Mesendoderm (in vitro differentiated cells): ENCODE measurements at regions not wholly inside any gene's neighbourhood (a gene's known extent, or its start where the extent isn't known, plus 50 kb on each side); places are given as distances from the start of the nearest gene placed in this dataset.

Experiments used
- DNase-seq: peaks from one replicate; pipeline ENCODE4 v3.0.0; 2013
- H2AK5ac ChIP-seq: 2 replicates; pipeline ENCODE4 v1.6.1; 2013; ENCODE audit warnings: low read length, inconsistent platforms
- H2BK120ac ChIP-seq: 2 replicates; pipeline ENCODE4 v1.6.1; 2013; ENCODE audit warnings: low read depth, mild to moderate bottlenecking, low read length, moderate library complexity, mixed read lengths
- H2BK15ac ChIP-seq: replicated peaks from 2 replicates; pipeline ENCODE4 v1.6.1; 2013; ENCODE audit warnings: low read depth, mild to moderate bottlenecking, moderate library complexity
- H2BK5ac ChIP-seq: 2 replicates; pipeline ENCODE4 v1.6.1; 2013; ENCODE audit warnings: low read length, inconsistent platforms
- H3K18ac ChIP-seq: 2 replicates; pipeline ENCODE4 v1.6.1; 2013; ENCODE audit warnings: mild to moderate bottlenecking, low read length, mixed read lengths
- H3K23ac ChIP-seq: one replicate; pipeline ENCODE4 v1.6.1; 2013; ENCODE audit warnings: low read length
- H3K27ac ChIP-seq: 2 replicates; pipeline ENCODE4 v1.5.1; 2013; ENCODE audit warnings: low read depth, mild to moderate bottlenecking, inconsistent platforms, low read length, moderate library complexity
- H3K27me3 ChIP-seq: 2 replicates; pipeline ENCODE4 v1.6.1; 2013; ENCODE audit warnings: low read length, control low read depth, mild to moderate bottlenecking, inconsistent platforms; ENCODE audit not compliant: insufficient read depth, poor library complexity
- H3K36me3 ChIP-seq: 2 replicates; pipeline ENCODE4 v1.6.1; 2013; ENCODE audit warnings: low read length, inconsistent platforms; ENCODE audit not compliant: control insufficient read depth, insufficient read depth
- H3K4ac ChIP-seq: one replicate; pipeline ENCODE4 v1.6.1; 2013; ENCODE audit warnings: low read depth, mild to moderate bottlenecking, low read length, moderate library complexity
- H3K4me1 ChIP-seq: 2 replicates; pipeline ENCODE4 v1.6.1; 2013; ENCODE audit warnings: low read depth, low read length, inconsistent platforms; ENCODE audit not compliant: control insufficient read depth
- H3K4me2 ChIP-seq: 2 replicates; pipeline ENCODE4 v1.6.1; 2013; ENCODE audit warnings: low read length
- H3K4me3 ChIP-seq: 2 replicates; pipeline ENCODE4 v1.5.1; 2013; ENCODE audit warnings: mild to moderate bottlenecking, low read length
- H3K56ac ChIP-seq: one replicate; pipeline ENCODE4 v1.6.1; 2013; ENCODE audit warnings: low read length
- H3K79me1 ChIP-seq: 2 replicates; pipeline ENCODE4 v1.6.1; 2013; ENCODE audit warnings: low read length, inconsistent platforms
- H3K79me2 ChIP-seq: 2 replicates; pipeline ENCODE4 v1.6.1; 2013; ENCODE audit warnings: mild to moderate bottlenecking, low read length; ENCODE audit not compliant: control insufficient read depth, insufficient read depth
- H3K9ac ChIP-seq: 2 replicates; pipeline ENCODE4 v1.6.1; 2013; ENCODE audit warnings: low read length, inconsistent platforms
- H4K5ac ChIP-seq: one replicate; pipeline ENCODE4 v1.6.1; 2013; ENCODE audit warnings: low read length
- H4K8ac ChIP-seq: one replicate; pipeline ENCODE4 v1.6.1; 2013; ENCODE audit warnings: low read depth, mild to moderate bottlenecking, control low read depth, low read length, moderate library complexity
- WGBS: extraction: QIAGEN DNeasy Blood & Tissue Kit; methylation state at CpG from one replicate; pipeline ENCODE4 v1.1.7; 2013; ENCODE audit warnings: low lambda C conversion rate, missing lambda C conversion rate; ENCODE audit not compliant: insufficient coverage; ENCODE audit errors: extremely low coverage; 5-methylcytosine and 5-hydroxymethylcytosine counted together

GRCh38 chr14:71593966-71594365 lies 338.3 kb upstream of the RGS6 start:
- Histone ChIP-seq H3K9ac (no peak overlapping the region), H3K79me1 (peaks cover 7% of the 10 kb centered on the region), H2BK15ac (no peak overlapping the region), H3K27ac (no peak overlapping the region), H2AK5ac (no peak overlapping the region), H3K4me3 (no peak overlapping the region), H2BK5ac (no peak overlapping the region), H3K56ac (no peak overlapping the region), H2BK120ac (no peak overlapping the region), H3K4ac (no peak overlapping the region), H3K36me3 (no peaks in the 10 kb centered on the region), H3K27me3 (no peaks in the 10 kb centered on the region), H4K8ac (no peak overlapping the region), H3K23ac (no peak overlapping the region), H3K79me2 (no peaks in the 10 kb centered on the region), H4K5ac (no peak overlapping the region), H3K4me1 (no peaks in the 10 kb centered on the region), H3K18ac (no peak overlapping the region), H3K4me2 (no peak overlapping the region)
- WGBS = no CpG with 5 or more reads among the region's 1 CpG
- DNase-seq = no peak

- no peaks in the 10 kb centered on the region for H3K27me3 ChIP-seq
- no peak overlapping the region for H2AK5ac ChIP-seq
- H3K4me1 ChIP-seq = no peaks in the 10 kb centered on the region
- no peaks in the 10 kb centered on the region for H3K36me3 ChIP-seq
- H3K79me1 ChIP-seq = peaks cover 7% of the 10 kb centered on the region
- no peak overlapping the region for H3K18ac ChIP-seq
- WGBS = no CpG with 5 or more reads among the region's 3 CpGs
- H3K4ac ChIP-seq = no peak overlapping the region
- H3K56ac ChIP-seq = no peak overlapping the region
- H3K27ac ChIP-seq = no peak overlapping the region
- H3K79me2 ChIP-seq = no peaks in the 10 kb centered on the region
- no peak overlapping the region for H3K23ac ChIP-seq
- H3K4me3 ChIP-seq = no peak overlapping the region
- no peak overlapping the region for H3K9ac ChIP-seq
- no peak overlapping the region for H3K4me2 ChIP-seq
- no peak overlapping the region for H2BK120ac ChIP-seq
- H4K5ac ChIP-seq = no peak overlapping the region
- H4K8ac ChIP-seq = no peak overlapping the region
- no peak overlapping the region for H2BK15ac ChIP-seq
- no peak for DNase-seq
- H2BK5ac ChIP-seq = no peak overlapping the region
Measured at GRCh38 chr14:71594821-71595220, 337.4 kb upstream of the RGS6 start.

GRCh38 chr14:71595441-71595840 lies 336.8 kb upstream of the RGS6 start:
- Histone ChIP-seq H3K9ac (no peak overlapping the region), H3K4me3 (no peak overlapping the region), H3K4me2 (no peak overlapping the region), H3K4ac (no peak overlapping the region), H3K18ac (no peak overlapping the region), H3K56ac (no peak overlapping the region), H2AK5ac (no peak overlapping the region), H3K36me3 (no peaks in the 10 kb centered on the region), H2BK5ac (no peak overlapping the region), H4K8ac (no peak overlapping the region), H4K5ac (no peak overlapping the region), H2BK120ac (no peak overlapping the region), H2BK15ac (no peak overlapping the region), H3K79me2 (no peaks in the 10 kb centered on the region), H3K79me1 (peaks cover 7% of the 10 kb centered on the region), H3K27me3 (no peaks in the 10 kb centered on the region), H3K4me1 (no peaks in the 10 kb centered on the region), H3K27ac (no peak overlapping the region), H3K23ac (no peak overlapping the region)
- WGBS = no CpG with 5 or more reads among the region's 3 CpGs
- DNase-seq = no peak

GRCh38 chr14:71597287-71597920 lies 334.8 kb upstream of the RGS6 start:
- Histone ChIP-seq H3K4ac (no peak overlapping the region), H3K4me1 (no peaks in the 10 kb centered on the region), H3K79me1 (peaks cover 4% of the 10 kb centered on the region), H2BK15ac (no peak overlapping the region), H3K4me2 (no peak overlapping the region), H3K9ac (no peak overlapping the region), H2BK5ac (no peak overlapping the region), H3K36me3 (no peaks in the 10 kb centered on the region), H3K23ac (no peak overlapping the region), H2BK120ac (no peak overlapping the region), H3K56ac (no peak overlapping the region), H3K79me2 (no peaks in the 10 kb centered on the region), H4K8ac (no peak overlapping the region), H4K5ac (no peak overlapping the region), H3K27ac (no peak overlapping the region), H3K4me3 (no peak overlapping the region), H3K27me3 (no peaks in the 10 kb centered on the region), H3K18ac (no peak overlapping the region), H2AK5ac (no peak overlapping the region)
- WGBS = no CpG with 5 or more reads among the region's 2 CpGs
- no peak for DNase-seq

GRCh38 chr14:71597955-71598660 lies 334.1 kb upstream of the RGS6 start:
- H4K5ac ChIP-seq = no peak overlapping the region
- WGBS = no CpG with 5 or more reads among the region's 4 CpGs
- no peak overlapping the region for H2BK5ac ChIP-seq
- no peak for DNase-seq
- no peak overlapping the region for H3K27ac ChIP-seq
- H3K56ac ChIP-seq = no peak overlapping the region
- H3K4me3 ChIP-seq = no peak overlapping the region
- H2AK5ac ChIP-seq = no peak overlapping the region
- H3K23ac ChIP-seq = no peak overlapping the region
- H3K79me2 ChIP-seq = no peaks in the 10 kb centered on the region
- H4K8ac ChIP-seq = no peak overlapping the region
- no peaks in the 10 kb centered on the region for H3K4me1 ChIP-seq
- H3K4me2 ChIP-seq = no peak overlapping the region
- H3K36me3 ChIP-seq = no peaks in the 10 kb centered on the region
- no peak overlapping the region for H3K18ac ChIP-seq
- peaks cover 4% of the 10 kb centered on the region for H3K79me1 ChIP-seq
- H3K27me3 ChIP-seq = no peaks in the 10 kb centered on the region
- no peak overlapping the region for H2BK120ac ChIP-seq
- no peak overlapping the region for H3K9ac ChIP-seq
- H2BK15ac ChIP-seq = no peak overlapping the region
- H3K4ac ChIP-seq = no peak overlapping the region

GRCh38 chr14:71600309-71600708 lies 331.9 kb upstream of the RGS6 start:
- Histone ChIP-seq H3K9ac (no peak overlapping the region), H3K23ac (no peak overlapping the region), H3K4me2 (no peak overlapping the region), H3K79me2 (no peaks in the 10 kb centered on the region), H2BK120ac (no peak overlapping the region), H3K4me1 (no peaks in the 10 kb centered on the region), H3K36me3 (no peaks in the 10 kb centered on the region), H2BK5ac (no peak overlapping the region), H2BK15ac (no peak overlapping the region), H3K79me1 (peaks cover 4% of the 10 kb centered on the region), H3K56ac (no peak overlapping the region), H3K18ac (no peak overlapping the region), H3K27ac (no peak overlapping the region), H3K27me3 (no peaks in the 10 kb centered on the region), H3K4ac (no peak overlapping the region), H4K8ac (no peak overlapping the region), H4K5ac (no peak overlapping the region), H2AK5ac (no peak overlapping the region), H3K4me3 (no peak overlapping the region)
- no CpG with 5 or more reads among the region's 2 CpGs for WGBS
- DNase-seq = no peak
